ENCODE measurements at regions not wholly inside any gene's neighbourhood (a gene's known extent, or its start where the extent isn't known, plus 50 kb on each side); places are given as distances from the start of the nearest gene placed in this dataset.

- 22% methylated on average over 2 of the region's 2 CpGs for WGBS (ENCODE audit: insufficient coverage, insufficient replicate concordance, low lambda C conversion rate, missing lambda C conversion rate)
- no peak overlapping the region for H2AFZ ChIP-seq (ENCODE audit: control insufficient read depth, low read depth, low read length)
- ChIA-PET RAD21 (ENCODE audit: unreplicated experiment) (no interaction called here), CTCF (no interaction called here), POLR2A (no interaction called here), SMC1A (ENCODE audit: uncharacterized antibody, unreplicated experiment) (no interaction called here)
- no peak for FAIRE-seq
- H3K9me3 ChIP-seq (replicated peaks; ENCODE audit: control insufficient read depth, insufficient read depth, low read length), result no peaks in the 10 kb centered on the region
- BruUV-seq (replicated peaks), result no TSS peak
- H3K36me3 ChIP-seq (ENCODE audit: control insufficient read depth in 2 of 2, insufficient read depth in 2 of 2, low read length in 1 of 2), result no peaks in the 10 kb centered on the region
- TF ChIP-seq HDAC6 (IDR thresholded peaks at IDR 0.05; ENCODE audit: unreplicated experiment), result no peak
- no peak for TF ChIP-seq SMAD5 (IDR thresholded peaks at IDR 0.05; ENCODE audit: low read depth)
- no peak for TF ChIP-seq BCLAF1 (IDR thresholded peaks at IDR 0.05)
- no peak for TF ChIP-seq SMARCA5 (IDR thresholded peaks at IDR 0.05)
- TF ChIP-seq ZNF622 (IDR thresholded peaks at IDR 0.05), result no peak
- no peak for TF ChIP-seq PAX8 (IDR thresholded peaks at IDR 0.05)
- no peak for TF ChIP-seq BHLHE40 (IDR thresholded peaks at IDR 0.05; ENCODE audit: borderline replicate concordance in 1 of 2, low read depth in 2 of 2, low read length in 1 of 2)
- TF ChIP-seq CREB1 (IDR thresholded peaks at IDR 0.05; ENCODE audit: low read depth), result no peak
- no peaks in the 10 kb centered on the region for H4K20me1 ChIP-seq (ENCODE audit: control insufficient read depth, insufficient read depth)
- H3K4me2 ChIP-seq (ENCODE audit: control insufficient read depth, insufficient read depth), result no peak overlapping the region
- no peak overlapping the region for H3K4me3 ChIP-seq
- no peak overlapping the region for H3K27ac ChIP-seq (ENCODE audit: control insufficient read depth, insufficient read depth)
- ATAC-seq, result no peak
- intact Hi-C loops (cut with micrococcal nuclease; ENCODE audit: unreplicated experiment), result no loop called here
- H3K27me3 ChIP-seq (replicated peaks in 1 of 2; ENCODE audit: control insufficient read depth in 2 of 2, insufficient read depth in 2 of 2, low read length in 1 of 2), result no peaks in the 10 kb centered on the region
- no peaks in the 10 kb centered on the region for H3K4me1 ChIP-seq (ENCODE audit: control insufficient read depth, insufficient read depth, low read length)
- H3K79me2 ChIP-seq (ENCODE audit: control insufficient read depth, insufficient read depth, low read length), result no peaks in the 10 kb centered on the region
- no peak for DNase-seq (ENCODE audit: low read depth, low spot score)
- H3K9ac ChIP-seq (ENCODE audit: control insufficient read depth, insufficient read depth, low read length), result no peak overlapping the region
- in situ Hi-C loops (cut with MboI), result no loop called here
These were observed 243.6 kb downstream of the GPD2 start for GRCh38 chr2:156679820-156680219.
